ENCODE measurements at regions not wholly inside any gene's neighbourhood (a gene's known extent, or its start where the extent isn't known, plus 50 kb on each side); places are given as distances from the start of the nearest gene placed in this dataset.
"Not testable (repeated sequence)": the region's sequence is repeated elsewhere in the genome, so short reads cannot be mapped to it uniquely, and the experiment has no call there.

- H3K9ac ChIP-seq (ENCODE audit: low read length) = no peak overlapping the region
- H3K4me2 ChIP-seq (ENCODE audit: low read length) = no peak overlapping the region
- no peak overlapping the region for H3K4me3 ChIP-seq (ENCODE audit: low read length)
- H3F3A ChIP-seq (ENCODE audit: insufficient read depth, low read length, poor library complexity, severe bottlenecking) = no peaks in the 10 kb centered on the region
- no peak for TF ChIP-seq SMC3 (conservative IDR thresholded peaks at IDR 0.05; ENCODE audit: poor library complexity)
- H3K27me3 ChIP-seq (ENCODE audit: insufficient read depth, low read depth, low read length) = no peaks in the 10 kb centered on the region
- H3K27ac ChIP-seq (ENCODE audit: low read length) = no peak overlapping the region
- H4K20me1 ChIP-seq (ENCODE audit: insufficient read depth) = no peaks in the 10 kb centered on the region
- no peaks in the 10 kb centered on the region for H3K79me2 ChIP-seq (replicated peaks; ENCODE audit: insufficient read depth, low read length)
- no peaks in the 10 kb centered on the region for H3K9me2 ChIP-seq (ENCODE audit: insufficient read depth, low read length)
- no peak overlapping the region for H2AFZ ChIP-seq (ENCODE audit: low read depth, low read length)
- no peaks in the 10 kb centered on the region for H3K36me3 ChIP-seq (ENCODE audit: insufficient read depth, low read length)
- H3K9me3 ChIP-seq (ENCODE audit: low read length) = no peaks in the 10 kb centered on the region
Observed at GRCh38 chrX:25873196-25873595, 264.9 kb upstream of the MAGEB18 start.

GRCh38 chrX:25878806-25879205, 259.3 kb upstream of the MAGEB18 start:
- no peaks in the 10 kb centered on the region for H3K27me3 ChIP-seq (ENCODE audit: insufficient read depth, low read depth, low read length)
- H3K9me3 ChIP-seq (ENCODE audit: low read length) = no peaks in the 10 kb centered on the region
- no peaks in the 10 kb centered on the region for H3K9me2 ChIP-seq (ENCODE audit: insufficient read depth, low read length)
- no peaks in the 10 kb centered on the region for H3K79me2 ChIP-seq (replicated peaks; ENCODE audit: insufficient read depth, low read length)
- TF ChIP-seq SMC3 (conservative IDR thresholded peaks at IDR 0.05; ENCODE audit: poor library complexity) (no peak), REST (IDR thresholded peaks at IDR 0.05; ENCODE audit: borderline replicate concordance) (no peak), POLR2AphosphoS5 (IDR thresholded peaks at IDR 0.05) (no peak), TAF1 (IDR thresholded peaks at IDR 0.05; ENCODE audit: low read depth) (no peak), CTCF (IDR thresholded peaks at IDR 0.05; ENCODE audit: poor library complexity, severe bottlenecking) (no peak), MXI1 (conservative IDR thresholded peaks at IDR 0.05; ENCODE audit: poor library complexity, severe bottlenecking) (no peak), EP300 (conservative IDR thresholded peaks at IDR 0.05; ENCODE audit: poor library complexity, severe bottlenecking) (no peak), EZH2 (IDR thresholded peaks at IDR 0.05; ENCODE audit: borderline replicate concordance, insufficient read depth, low read length, poor library complexity, severe bottlenecking) (no peak), RAD21 (conservative IDR thresholded peaks at IDR 0.05) (no peak)
- no peak overlapping the region for H2AFZ ChIP-seq (ENCODE audit: low read depth, low read length)
- H3F3A ChIP-seq (ENCODE audit: insufficient read depth, low read length, poor library complexity, severe bottlenecking) = no peaks in the 10 kb centered on the region
- H3K27ac ChIP-seq (ENCODE audit: low read length) = no peak overlapping the region
- no peak overlapping the region for H3K4me3 ChIP-seq (ENCODE audit: low read length)
- H3K4me2 ChIP-seq (ENCODE audit: low read length) = no peak overlapping the region
- no peak overlapping the region for H3K9ac ChIP-seq (ENCODE audit: low read length)
- H4K20me1 ChIP-seq (ENCODE audit: insufficient read depth) = no peaks in the 10 kb centered on the region
- no peaks in the 10 kb centered on the region for H3K36me3 ChIP-seq (ENCODE audit: insufficient read depth, low read length)

GRCh38 chrX:25882503-25882902, 255.6 kb upstream of the MAGEB18 start:
- H3K9me2 ChIP-seq (ENCODE audit: insufficient read depth, low read length); H3K9ac ChIP-seq (ENCODE audit: low read length); H3K4me3 ChIP-seq (ENCODE audit: low read length); H3K36me3 ChIP-seq (ENCODE audit: insufficient read depth, low read length); H3F3A ChIP-seq (ENCODE audit: insufficient read depth, low read length, poor library complexity, severe bottlenecking); H3K79me2 ChIP-seq (replicated peaks; ENCODE audit: insufficient read depth, low read length); H3K9me3 ChIP-seq (ENCODE audit: low read length); H3K27me3 ChIP-seq (ENCODE audit: insufficient read depth, low read depth, low read length); H3K27ac ChIP-seq (ENCODE audit: low read length); H4K20me1 ChIP-seq (ENCODE audit: insufficient read depth); H3K4me2 ChIP-seq (ENCODE audit: low read length); H2AFZ ChIP-seq (ENCODE audit: low read depth, low read length): not testable (repeated sequence)

All from neural cell (in vitro differentiated cells).